IMR-90 (cell line): ENCODE measurements at regions not wholly inside any gene's neighbourhood (a gene's known extent, or its start where the extent isn't known, plus 50 kb on each side); places are given as distances from the start of the nearest gene placed in this dataset.

Source experiments
- ATAC-seq: fragments of 200-7000 bp; cut with Tn5 transposase; 2 replicates; pipeline ENCODE4 v1.9.1; 2020; ENCODE audit warnings: low read depth, mild to moderate bottlenecking, moderate library complexity
- BruUV-seq: library from RNA; stranded (reverse); fragments of 400-500 nt; replicated peaks from 2 replicates; lab custom pipeline; 2021; lab: Mats Ljungman, UMichigan
- CTCF ChIA-PET: fragments of 300-600 bp; formaldehyde crosslinking; extraction: SDS; loops from one replicate; lab custom pipeline; 2021; ENCODE audit warnings: antibody characterized with exemption; lab: Yijun Ruan, JAX
- POLR2A ChIA-PET: fragments of 300-600 bp; sonication (Branson Sonifier 250); formaldehyde crosslinking; loops from one replicate; lab custom pipeline; 2022; ENCODE audit warnings: antibody characterized with exemption; ENCODE audit not compliant: unreplicated experiment; lab: Charles Lee
- DNase-seq: peaks from one replicate; pipeline ENCODE4 v3.0.0; 2013
- H2AFZ ChIP-seq: replicated peaks from 2 replicates; pipeline ENCODE3; 2013; ENCODE audit warnings: low read length, mild to moderate bottlenecking; ENCODE audit not compliant: poor library complexity
- H2AK5ac ChIP-seq: 2 replicates; pipeline ENCODE4 v1.6.1; 2013; ENCODE audit warnings: low read depth, low read length, inconsistent platforms
- H2AK9ac ChIP-seq: replicated peaks from 2 replicates; pipeline ENCODE3; 2013; ENCODE audit warnings: mild to moderate bottlenecking, low read depth, low read length, moderate library complexity; ENCODE audit not compliant: poor library complexity
- H2BK120ac ChIP-seq: 2 replicates; pipeline ENCODE4 v1.6.1; 2013; ENCODE audit warnings: low read depth, low read length, inconsistent platforms
- H2BK15ac ChIP-seq: 3 replicates; pipeline ENCODE4 v1.6.1; 2013; ENCODE audit warnings: low read depth, low read length, inconsistent platforms
- H2BK20ac ChIP-seq: 2 replicates; pipeline ENCODE4 v1.6.1; 2013; ENCODE audit warnings: low read depth, mild to moderate bottlenecking, inconsistent platforms, low read length, moderate library complexity
- H2BK5ac ChIP-seq: 2 replicates; pipeline ENCODE4 v1.6.1; 2013; ENCODE audit warnings: mild to moderate bottlenecking, low read depth, low read length, inconsistent platforms; ENCODE audit not compliant: poor library complexity, severe bottlenecking
- H3K14ac ChIP-seq: replicated peaks from 2 replicates; pipeline ENCODE4 v1.6.1; 2013; ENCODE audit warnings: low read depth, low read length, inconsistent platforms
- H3K18ac ChIP-seq: 2 replicates; pipeline ENCODE4 v1.6.1; 2013; ENCODE audit warnings: low read depth, low read length, control low read depth
- H3K23ac ChIP-seq: 2 replicates; pipeline ENCODE4 v1.6.1; 2013; ENCODE audit warnings: low read depth, low read length, inconsistent platforms
- H3K27ac ChIP-seq: 2 replicates; pipeline ENCODE4 v1.5.1; 2013; ENCODE audit warnings: mild to moderate bottlenecking, control low read depth, low read length; ENCODE audit not compliant: insufficient read depth
- H3K27me3 ChIP-seq: 2 replicates; pipeline ENCODE4 v1.6.1; 2013; ENCODE audit warnings: low read length; ENCODE audit not compliant: control insufficient read depth, insufficient read depth
- H3K36me3 ChIP-seq: 2 replicates; pipeline ENCODE4 v1.6.1; 2013; ENCODE audit warnings: low read length, mixed read lengths; ENCODE audit not compliant: control insufficient read depth, insufficient read depth
- H3K4ac ChIP-seq: 2 replicates; pipeline ENCODE4 v1.6.1; 2013; ENCODE audit warnings: low read depth, low read length, inconsistent platforms
- H3K4me1 ChIP-seq: 2 replicates; pipeline ENCODE4 v1.6.1; 2013; ENCODE audit warnings: low read length, mixed read lengths; ENCODE audit not compliant: control insufficient read depth, insufficient read depth
- H3K4me2 ChIP-seq: 2 replicates; pipeline ENCODE4 v1.6.1; 2013; ENCODE audit warnings: low read depth, mild to moderate bottlenecking, control low read depth, low read length, moderate library complexity
- H3K4me3 ChIP-seq: 2 replicates; pipeline ENCODE4 v1.5.1; 2013; ENCODE audit warnings: low read depth, mild to moderate bottlenecking, control low read depth, low read length, moderate library complexity; ENCODE audit not compliant: insufficient read depth
- H3K56ac ChIP-seq: 2 replicates; pipeline ENCODE4 v1.6.1; 2013; ENCODE audit warnings: low read length, inconsistent platforms; ENCODE audit not compliant: insufficient read depth; ENCODE audit errors: extremely low read depth
- H3K79me1 ChIP-seq, 2 experiments: 2 replicates each; pipeline ENCODE4 v1.6.1; 2013; ENCODE audit warnings: low read length in 2 of 2, inconsistent platforms in 1 of 2, low read depth in 1 of 2
- H3K9ac ChIP-seq: 2 replicates; pipeline ENCODE4 v1.6.1; 2013; ENCODE audit warnings: low read depth, low read length, control low read depth
- H3K9me1 ChIP-seq: 2 replicates; pipeline ENCODE4 v1.6.1; 2013; ENCODE audit warnings: low read length, inconsistent platforms; ENCODE audit not compliant: insufficient read depth
- H3K9me3 ChIP-seq: 2 replicates; pipeline ENCODE4 v1.6.1; 2013; ENCODE audit warnings: low read length; ENCODE audit not compliant: control insufficient read depth, insufficient read depth
- H4K20me1 ChIP-seq: 2 replicates; pipeline ENCODE4 v1.6.1; 2013; ENCODE audit warnings: low read length, inconsistent platforms; ENCODE audit not compliant: insufficient read depth
- H4K5ac ChIP-seq: 2 replicates; pipeline ENCODE4 v1.6.1; 2013; ENCODE audit warnings: mild to moderate bottlenecking, low read depth, low read length, control low read depth
- H4K8ac ChIP-seq, 2 experiments: 2 replicates each; pipeline ENCODE4 v1.6.1; 2013; ENCODE audit warnings: low read depth in 2 of 2, low read length in 2 of 2, control low read depth in 1 of 2, inconsistent platforms in 1 of 2
- H4K91ac ChIP-seq: 2 replicates; pipeline ENCODE4 v1.6.1; 2013; ENCODE audit warnings: low read depth, low read length, inconsistent platforms; ENCODE audit not compliant: insufficient read depth
- BHLHE40 ChIP-seq: fragments of 150-350 bp; IDR thresholded peaks from 2 replicates; pipeline ENCODE4 v1.6.1; 2016; ENCODE audit warnings: mild to moderate bottlenecking, low read depth, low read length
- CEBPB ChIP-seq: IDR thresholded peaks from 2 replicates; pipeline ENCODE4 v1.6.1; 2012; ENCODE audit warnings: low read depth, low read length, improper control_type of control experiment
- CHD1 ChIP-seq: IDR thresholded peaks from 2 replicates; pipeline ENCODE4 v1.6.1; 2012; ENCODE audit warnings: low read depth, low read length, improper control_type of control experiment
- FOS ChIP-seq: fragments of 150-350 bp; IDR thresholded peaks from 2 replicates; pipeline ENCODE4 v1.6.1; 2016; ENCODE audit warnings: low read depth, low read length
- MAFK ChIP-seq: IDR thresholded peaks from 2 replicates; pipeline ENCODE4 v1.6.1; 2012; ENCODE audit warnings: low read depth, low read length, improper control_type of control experiment
- MAZ ChIP-seq: IDR thresholded peaks from 2 replicates; pipeline ENCODE4 v1.6.1; 2012; ENCODE audit warnings: low read depth, mild to moderate bottlenecking, low read length, improper control_type of control experiment, moderate library complexity, borderline replicate concordance
- MXI1 ChIP-seq: IDR thresholded peaks from 2 replicates; pipeline ENCODE4 v1.6.1; 2012; ENCODE audit warnings: low read depth, mild to moderate bottlenecking, low read length, moderate library complexity, borderline replicate concordance
- NFE2L2 ChIP-seq: fragments of 150-350 bp; IDR thresholded peaks from 2 replicates; pipeline ENCODE4 v1.6.1; 2016; ENCODE audit warnings: low read depth, mild to moderate bottlenecking, low read length
- POLR2A ChIP-seq: IDR thresholded peaks from 2 replicates; pipeline ENCODE4 v1.6.1; 2012; ENCODE audit warnings: mild to moderate bottlenecking, low read depth, low read length
- RAD21 ChIP-seq: IDR thresholded peaks from 2 replicates; pipeline ENCODE4 v1.6.1; 2012; ENCODE audit warnings: low read length, improper control_type of control experiment
- RCOR1 ChIP-seq: IDR thresholded peaks from 2 replicates; pipeline ENCODE4 v1.6.1; 2012; ENCODE audit warnings: mild to moderate bottlenecking, low read length, improper control_type of control experiment; ENCODE audit not compliant: insufficient replicate concordance
- RFX5 ChIP-seq: IDR thresholded peaks from 2 replicates; pipeline ENCODE4 v1.8.0; 2012; ENCODE audit warnings: low read depth, mild to moderate bottlenecking, low read length, moderate library complexity
- SMC3 ChIP-seq: fragments of 150-350 bp; IDR thresholded peaks from 2 replicates; pipeline ENCODE4 v1.6.1; 2016; ENCODE audit warnings: low read depth, mild to moderate bottlenecking, antibody characterized with exemption, low read length, moderate library complexity
- WGBS, 2 experiments: methylation state at CpG; one replicate each; pipeline versions ENCODE4 v1.1.5 to v1.1.7; 2013; ENCODE audit warnings: missing lambda C conversion rate in 2 of 2; ENCODE audit not compliant: insufficient read length in 1 of 2; ENCODE audit errors: extremely low coverage in 2 of 2; 5-methylcytosine and 5-hydroxymethylcytosine counted together
- dilution Hi-C: fragments of 300-500 bp; cut with HindIII; formaldehyde crosslinking; loops from one replicate; pipeline ENCODE4 v1.14.3; 2018; ENCODE audit warnings: low sequenced_read_pairs; ENCODE audit not compliant: unreplicated experiment
- in situ Hi-C: fragments of 300-500 bp; cut with MboI; formaldehyde crosslinking; loops from 3 replicates; pipeline ENCODE4 v1.14.3; 2019; ENCODE audit warnings: low sequenced_read_pairs, inconsistent platforms, mixed read lengths
- intact Hi-C: fragments of 100-400 bp; cut with micrococcal nuclease; formaldehyde crosslinking; loops from 2 replicates; pipeline ENCODE4 v1.10.0; 2022
- TF ChIP-seq, protein P1 (sequence below): fragments of 150-350 bp; IDR thresholded peaks from 2 replicates; pipeline ENCODE4 v1.6.1; 2017; ENCODE audit warnings: mild to moderate bottlenecking, antibody characterized with exemption, low read length, low read depth
- TF ChIP-seq, protein P2 (sequence below): fragments of 150-350 bp; IDR thresholded peaks from 2 replicates; pipeline ENCODE4 v1.6.1; 2016; ENCODE audit warnings: low read depth, mild to moderate bottlenecking, low read length, moderate library complexity, borderline replicate concordance
- TF ChIP-seq, protein P3 (sequence below): conservative IDR thresholded peaks from 2 replicates; pipeline ENCODE4 v1.5.1; 2012; ENCODE audit warnings: mild to moderate bottlenecking, low read depth, low read length, improper control_type of control experiment

DNA sequence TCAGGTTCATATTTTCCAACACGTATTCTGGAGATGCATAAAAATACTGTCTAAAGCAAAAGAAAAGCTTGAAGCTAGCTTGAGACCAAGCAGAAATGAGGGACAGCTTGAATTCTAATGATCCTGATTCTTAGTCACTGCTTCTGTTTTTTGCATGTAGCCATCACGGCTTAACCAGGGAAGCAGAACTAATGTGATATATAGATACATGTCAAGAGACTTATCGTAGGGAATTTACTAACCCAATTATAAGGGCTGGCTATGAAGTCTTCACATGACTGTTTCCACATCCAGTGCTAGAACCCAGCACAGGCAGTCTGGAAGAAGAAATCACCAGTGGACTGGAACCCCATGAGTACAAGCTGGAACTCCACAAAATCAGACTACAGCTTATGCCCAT lies 85.2 kb upstream of the SLIT2 start:
- no peak overlapping the region for H2AK9ac ChIP-seq
- no peak for ATAC-seq
- no peak overlapping the region for H4K5ac ChIP-seq
- CTCF ChIA-PET, result interaction anchor here (0.6 kb wide), 1 partner anchor 108 kb away, joined by 3 read pairs; no protein-coding TSS in a partner anchor
- POLR2A ChIA-PET, result no interaction called here
- H3K9me3 ChIP-seq, result no peaks in the 10 kb centered on the region
- no peak overlapping the region for H3K9ac ChIP-seq
- intact Hi-C loops (no loop called here), dilution Hi-C loops (no loop called here), in situ Hi-C loops (no loop called here)
- H3K4me1 ChIP-seq, result no peaks in the 10 kb centered on the region
- no peak overlapping the region for H3K56ac ChIP-seq
- H3K23ac ChIP-seq, result no peak overlapping the region
- no peak overlapping the region for H4K8ac ChIP-seq
- H2BK20ac ChIP-seq, result no peak overlapping the region
- H2AK5ac ChIP-seq, result no peak overlapping the region
- no peaks in the 10 kb centered on the region for H4K20me1 ChIP-seq
- no peak overlapping the region for H3K4me2 ChIP-seq
- H3K27ac ChIP-seq, result no peak overlapping the region
- no peaks in the 10 kb centered on the region for H3K9me1 ChIP-seq
- WGBS, 2 experiments, result no CpG with 5 or more reads among the region's 3 CpGs
- DNase-seq, result no peak
- no peak overlapping the region for H2BK5ac ChIP-seq
- H3K27me3 ChIP-seq, result no peaks in the 10 kb centered on the region
- H3K14ac ChIP-seq, result no peak overlapping the region
- H3K4me3 ChIP-seq, result no peak overlapping the region
- no peak overlapping the region for H4K91ac ChIP-seq
- H3K36me3 ChIP-seq, result no peaks in the 10 kb centered on the region
- H3K4ac ChIP-seq, result no peak overlapping the region
- no peak overlapping the region for H3K18ac ChIP-seq
- TF ChIP-seq SMC3 (no peak), CEBPB (no peak), RFX5 (no peak), BHLHE40 (no peak), POLR2A (no peak), NFE2L2 (no peak), RCOR1 (no peak), CHD1 (no peak), FOS (no peak), RAD21 (no peak), MAZ (no peak), MAFK (no peak), MXI1 (no peak)
- TF ChIP-seq, protein P1, sequence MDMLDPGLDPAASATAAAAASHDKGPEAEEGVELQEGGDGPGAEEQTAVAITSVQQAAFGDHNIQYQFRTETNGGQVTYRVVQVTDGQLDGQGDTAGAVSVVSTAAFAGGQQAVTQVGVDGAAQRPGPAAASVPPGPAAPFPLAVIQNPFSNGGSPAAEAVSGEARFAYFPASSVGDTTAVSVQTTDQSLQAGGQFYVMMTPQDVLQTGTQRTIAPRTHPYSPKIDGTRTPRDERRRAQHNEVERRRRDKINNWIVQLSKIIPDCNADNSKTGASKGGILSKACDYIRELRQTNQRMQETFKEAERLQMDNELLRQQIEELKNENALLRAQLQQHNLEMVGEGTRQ, result no peak
- TF ChIP-seq, protein P2, sequence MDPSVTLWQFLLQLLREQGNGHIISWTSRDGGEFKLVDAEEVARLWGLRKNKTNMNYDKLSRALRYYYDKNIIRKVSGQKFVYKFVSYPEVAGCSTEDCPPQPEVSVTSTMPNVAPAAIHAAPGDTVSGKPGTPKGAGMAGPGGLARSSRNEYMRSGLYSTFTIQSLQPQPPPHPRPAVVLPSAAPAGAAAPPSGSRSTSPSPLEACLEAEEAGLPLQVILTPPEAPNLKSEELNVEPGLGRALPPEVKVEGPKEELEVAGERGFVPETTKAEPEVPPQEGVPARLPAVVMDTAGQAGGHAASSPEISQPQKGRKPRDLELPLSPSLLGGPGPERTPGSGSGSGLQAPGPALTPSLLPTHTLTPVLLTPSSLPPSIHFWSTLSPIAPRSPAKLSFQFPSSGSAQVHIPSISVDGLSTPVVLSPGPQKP, result no peak
- TF ChIP-seq, protein P3, sequence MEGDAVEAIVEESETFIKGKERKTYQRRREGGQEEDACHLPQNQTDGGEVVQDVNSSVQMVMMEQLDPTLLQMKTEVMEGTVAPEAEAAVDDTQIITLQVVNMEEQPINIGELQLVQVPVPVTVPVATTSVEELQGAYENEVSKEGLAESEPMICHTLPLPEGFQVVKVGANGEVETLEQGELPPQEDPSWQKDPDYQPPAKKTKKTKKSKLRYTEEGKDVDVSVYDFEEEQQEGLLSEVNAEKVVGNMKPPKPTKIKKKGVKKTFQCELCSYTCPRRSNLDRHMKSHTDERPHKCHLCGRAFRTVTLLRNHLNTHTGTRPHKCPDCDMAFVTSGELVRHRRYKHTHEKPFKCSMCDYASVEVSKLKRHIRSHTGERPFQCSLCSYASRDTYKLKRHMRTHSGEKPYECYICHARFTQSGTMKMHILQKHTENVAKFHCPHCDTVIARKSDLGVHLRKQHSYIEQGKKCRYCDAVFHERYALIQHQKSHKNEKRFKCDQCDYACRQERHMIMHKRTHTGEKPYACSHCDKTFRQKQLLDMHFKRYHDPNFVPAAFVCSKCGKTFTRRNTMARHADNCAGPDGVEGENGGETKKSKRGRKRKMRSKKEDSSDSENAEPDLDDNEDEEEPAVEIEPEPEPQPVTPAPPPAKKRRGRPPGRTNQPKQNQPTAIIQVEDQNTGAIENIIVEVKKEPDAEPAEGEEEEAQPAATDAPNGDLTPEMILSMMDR, result no peak
- H2BK120ac ChIP-seq, result no peak overlapping the region
- H2AFZ ChIP-seq, result no peak overlapping the region
- H3K79me1 ChIP-seq, result no peaks in the 10 kb centered on the region
- no TSS peak for BruUV-seq
- no peak overlapping the region for H2BK15ac ChIP-seq
